Esophagus squamous epithelium (tissue), 5 donors: ENCODE measurements at regions not wholly inside any gene's neighbourhood (a gene's known extent, or its start where the extent isn't known, plus 50 kb on each side); places are given as distances from the start of the nearest gene placed in this dataset.

ENCODE experiments used
- DNase-seq: peaks from one replicate; lab custom pipeline; 2025; lab: John Stamatoyannopoulos, UW
- H3K27ac ChIP-seq, 4 donors: fragments of 200-600 bp; sonication (generic); one replicate each; pipeline ENCODE4 v1.5.1; 2016 to 2019; ENCODE audit warnings: mild to moderate bottlenecking in 1 of 4
- H3K27me3 ChIP-seq, 4 donors: fragments of 200-600 bp; sonication (generic); 1 replicate in 3 of 4; 2 replicates in 1 of 4; pipeline versions ENCODE4 v1.5.1 to v1.6.0; 2017 to 2021; ENCODE audit warnings: antibody characterized with exemption in 1 of 4
- H3K36me3 ChIP-seq, 3 donors: fragments of 200-600 bp; sonication (generic); one replicate each; pipeline ENCODE4 v1.5.1; 2016 to 2019
- H3K4me1 ChIP-seq, 3 donors: fragments of 200-600 bp; sonication (generic); one replicate each; pipeline ENCODE4 v1.5.1; 2017 to 2019
- H3K4me3 ChIP-seq, 4 donors: fragments of 200-600 bp; sonication (generic); 1 replicate in 3 of 4; 2 replicates in 1 of 4; pipeline ENCODE4 v1.5.1; 2016 to 2019; ENCODE audit warnings: mild to moderate bottlenecking in 2 of 4, moderate library complexity in 1 of 4
- H3K9me3 ChIP-seq, 3 donors: fragments of 200-600 bp; sonication (generic); one replicate each; pipeline ENCODE4 v1.5.1; 2016 to 2019
- POLR2A ChIP-seq, 4 donors: fragments of 450-650 bp; IDR thresholded peaks; one replicate each; pipeline ENCODE4 v1.6.1; 2017; ENCODE audit warnings: antibody characterized with exemption in 4 of 4, mild to moderate bottlenecking in 4 of 4, moderate library complexity in 3 of 4
- WGBS, 2 donors: methylation state at CpG; one replicate each; pipeline ENCODE4 v1.1.5; 2018; 5-methylcytosine and 5-hydroxymethylcytosine counted together
- intact Hi-C: fragments of 100-400 bp; cut with DNase I; formaldehyde crosslinking; loops from one replicate; pipeline ENCODE4 v1.15.0; 2022
- TF ChIP-seq, protein P1 (sequence below), 6 experiments: fragments of 450-650 bp in 4 of 6; fragments of 200-600 bp in 2 of 6; sonication (generic) in 2 of 6; IDR thresholded peaks; one replicate each; pipeline ENCODE4 v1.5.1; 2016 to 2019; ENCODE audit warnings: antibody characterized with exemption in 6 of 6, mild to moderate bottlenecking in 4 of 6, moderate library complexity in 4 of 6
- donor health status: DM: yes; HTN: yes; CAD: no.

DNA sequence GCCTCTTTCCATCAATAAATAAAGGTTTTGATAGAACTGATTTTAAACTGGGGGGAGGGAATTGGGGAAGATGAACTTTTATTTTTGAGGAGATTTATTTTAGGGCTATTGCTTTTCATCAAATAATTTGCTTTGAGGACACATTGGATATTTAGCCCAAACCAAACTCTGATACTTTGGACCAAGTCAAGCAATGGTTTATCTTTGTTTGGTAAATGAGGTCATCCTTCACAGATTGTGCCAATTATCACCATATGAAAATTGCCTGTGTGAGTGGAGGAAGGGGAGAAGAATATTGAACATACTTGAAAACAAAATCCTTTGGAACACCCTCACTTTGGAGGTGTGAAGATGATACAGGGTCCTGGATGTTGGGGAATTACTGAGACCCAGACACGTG, 176.9 kb upstream of the CD180 start:
- intact Hi-C loops, result no loop called here
- no peak for DNase-seq
- WGBS, 2 donors, result 75 to 85% methylated on average over 1 of the region's 1 CpG
- no peaks in the 10 kb centered on the region for H3K27me3 ChIP-seq
- peaks cover 0 to 13% (median 0%) of the 10 kb centered on the region in 3 donors for H3K4me1 ChIP-seq
- H3K27ac ChIP-seq, result no peak overlapping the region
- H3K9me3 ChIP-seq, result no peaks in the 10 kb centered on the region
- H3K36me3 ChIP-seq, result no peaks in the 10 kb centered on the region
- H3K4me3 ChIP-seq, result no peak overlapping the region
- TF ChIP-seq, protein P1, sequence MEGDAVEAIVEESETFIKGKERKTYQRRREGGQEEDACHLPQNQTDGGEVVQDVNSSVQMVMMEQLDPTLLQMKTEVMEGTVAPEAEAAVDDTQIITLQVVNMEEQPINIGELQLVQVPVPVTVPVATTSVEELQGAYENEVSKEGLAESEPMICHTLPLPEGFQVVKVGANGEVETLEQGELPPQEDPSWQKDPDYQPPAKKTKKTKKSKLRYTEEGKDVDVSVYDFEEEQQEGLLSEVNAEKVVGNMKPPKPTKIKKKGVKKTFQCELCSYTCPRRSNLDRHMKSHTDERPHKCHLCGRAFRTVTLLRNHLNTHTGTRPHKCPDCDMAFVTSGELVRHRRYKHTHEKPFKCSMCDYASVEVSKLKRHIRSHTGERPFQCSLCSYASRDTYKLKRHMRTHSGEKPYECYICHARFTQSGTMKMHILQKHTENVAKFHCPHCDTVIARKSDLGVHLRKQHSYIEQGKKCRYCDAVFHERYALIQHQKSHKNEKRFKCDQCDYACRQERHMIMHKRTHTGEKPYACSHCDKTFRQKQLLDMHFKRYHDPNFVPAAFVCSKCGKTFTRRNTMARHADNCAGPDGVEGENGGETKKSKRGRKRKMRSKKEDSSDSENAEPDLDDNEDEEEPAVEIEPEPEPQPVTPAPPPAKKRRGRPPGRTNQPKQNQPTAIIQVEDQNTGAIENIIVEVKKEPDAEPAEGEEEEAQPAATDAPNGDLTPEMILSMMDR (IDR thresholded peaks at IDR 0.05), result no peak

DNA sequence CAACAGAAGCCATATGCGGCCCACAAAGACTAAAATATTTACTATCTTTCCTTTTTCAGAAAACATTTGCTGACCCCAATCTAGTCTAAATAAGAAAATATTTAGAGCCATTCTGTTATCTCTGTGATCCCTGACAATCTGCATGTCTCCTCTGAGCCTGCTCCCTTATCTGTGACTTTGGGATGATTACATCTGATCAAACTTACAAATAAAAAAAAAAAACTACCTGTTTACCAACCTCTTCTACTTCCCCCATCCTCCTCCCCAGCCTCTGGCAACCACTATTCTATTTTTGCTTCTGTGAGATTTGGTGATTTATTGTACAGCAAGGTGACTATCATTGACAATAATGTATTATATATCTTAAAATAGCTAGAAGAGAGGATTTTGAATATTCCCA, 176.3 kb upstream of the CD180 start:
- DNase-seq, result no peak
- no peaks in the 10 kb centered on the region for H3K9me3 ChIP-seq
- TF ChIP-seq, protein P1 (IDR thresholded peaks at IDR 0.05), result no peak
- TF ChIP-seq POLR2A (IDR thresholded peaks at IDR 0.05), result no peak
- H3K4me1 ChIP-seq, result peaks cover 0 to 7% (median 0%) of the 10 kb centered on the region in 3 donors
- intact Hi-C loops, result no loop called here
- no peak overlapping the region for H3K27ac ChIP-seq
- H3K4me3 ChIP-seq, result no peak overlapping the region
- 90 to 92% methylated on average over 1 of the region's 1 CpG for WGBS, 2 donors
- no peaks in the 10 kb centered on the region for H3K36me3 ChIP-seq
- no peaks in the 10 kb centered on the region for H3K27me3 ChIP-seq

DNA sequence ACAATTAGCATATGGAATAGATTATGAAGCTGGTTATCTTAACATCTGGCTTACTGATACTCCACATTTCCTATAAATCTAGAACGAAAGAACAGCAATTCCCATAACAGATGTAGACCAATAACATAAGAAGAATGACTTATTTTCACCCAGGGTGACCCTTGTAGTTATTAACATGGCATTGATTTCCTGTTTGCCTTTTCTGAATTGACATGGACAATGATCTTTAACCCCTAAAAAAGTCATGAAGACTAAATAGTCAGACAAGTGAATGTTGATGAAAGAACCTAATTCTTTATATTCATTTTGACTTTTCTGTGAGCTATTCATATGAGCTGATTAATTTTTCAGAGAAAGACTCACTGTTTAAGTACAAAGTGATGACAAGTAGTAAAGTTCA, 175.3 kb upstream of the CD180 start:
- Histone ChIP-seq H3K36me3 (no peaks in the 10 kb centered on the region), H3K4me1 (peaks cover 0 to 2% (median 0%) of the 10 kb centered on the region in 3 donors), H3K9me3 (no peaks in the 10 kb centered on the region), H3K27me3 (no peaks in the 10 kb centered on the region), H3K27ac (no peak overlapping the region), H3K4me3 (no peak overlapping the region)
- DNase-seq, result no peak
- TF ChIP-seq POLR2A (IDR thresholded peaks at IDR 0.05), result no peak
- TF ChIP-seq, protein P1 (IDR thresholded peaks at IDR 0.05), result no peak
- intact Hi-C loops, result no loop called here
- 76 to 80% methylated on average over 1 of the region's 1 CpG for WGBS, 2 donors

DNA sequence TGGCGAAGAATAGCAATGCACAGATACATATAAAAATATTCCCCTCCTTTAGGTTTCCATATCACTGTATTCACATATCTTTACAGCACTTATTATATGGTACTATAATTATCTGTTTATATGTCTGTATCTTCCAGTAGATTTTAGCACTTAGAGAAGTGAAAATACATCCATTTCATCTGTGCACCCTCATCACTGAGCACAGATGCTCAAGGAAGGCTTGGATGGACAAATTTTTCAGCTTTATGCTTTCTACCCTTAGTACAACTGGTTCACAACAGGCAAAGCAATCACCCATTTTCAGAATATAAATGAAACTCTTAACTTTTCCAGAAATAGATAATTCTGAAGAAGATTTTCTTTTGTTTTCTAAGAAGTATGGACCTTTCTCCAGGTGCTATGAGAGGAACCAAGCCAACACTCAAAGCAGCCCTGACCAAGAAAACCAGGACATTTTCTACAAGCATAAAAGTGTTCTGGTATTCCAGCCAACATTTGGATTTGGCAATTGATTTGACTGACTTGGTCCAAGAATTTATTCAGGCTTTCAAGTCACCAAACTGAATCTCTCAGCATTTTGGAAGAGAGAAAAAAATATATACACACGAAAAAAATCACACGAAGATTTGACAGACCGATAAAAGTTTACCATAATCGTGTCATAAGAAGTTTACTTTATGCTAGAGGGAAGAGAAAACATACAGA, 170.2 kb upstream of the CD180 start:
- Histone ChIP-seq H3K27me3 (no peaks in the 10 kb centered on the region), H3K36me3 (no peaks in the 10 kb centered on the region), H3K9me3 (no peaks in the 10 kb centered on the region), H3K27ac (peak overlapping the region in 2 of 4 donors; percentile 9 to 15), H3K4me3 (no peak overlapping the region), H3K4me1 (peaks cover 0 to 11% (median 0%) of the 10 kb centered on the region in 3 donors)
- TF ChIP-seq, protein P1 (IDR thresholded peaks at IDR 0.05), result no peak
- no peak for TF ChIP-seq POLR2A (IDR thresholded peaks at IDR 0.05)
- intact Hi-C loops, result no loop called here
- DNase-seq, result no peak
- WGBS, 2 donors, result 51 to 66% methylated on average over 5 of the region's 5 CpGs

DNA sequence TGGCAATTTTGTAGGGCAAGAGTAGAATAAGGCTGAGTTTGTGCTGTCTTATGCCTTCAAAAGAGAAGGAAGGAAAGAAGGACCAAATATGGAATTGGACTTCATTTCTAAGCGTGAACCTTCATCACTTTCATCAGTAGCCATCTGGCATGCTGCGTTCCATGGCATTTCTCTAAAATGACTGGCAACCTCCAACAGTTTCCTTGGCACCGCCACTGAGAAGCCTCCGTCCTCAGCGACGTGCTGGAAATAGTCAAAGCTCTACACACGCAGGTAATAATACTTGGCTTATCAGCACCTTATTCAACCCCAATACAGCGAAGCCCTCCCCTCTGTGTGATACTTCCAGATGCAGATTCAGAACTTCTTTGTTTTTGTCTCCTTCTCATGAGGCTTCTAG, 169.7 kb upstream of the CD180 start:
- Histone ChIP-seq H3K4me3 (no peak overlapping the region), H3K36me3 (no peaks in the 10 kb centered on the region), H3K27ac (peak overlapping the region in 1 of 4 donors; percentile 46), H3K27me3 (no peaks in the 10 kb centered on the region), H3K9me3 (no peaks in the 10 kb centered on the region), H3K4me1 (peaks cover 0 to 14% (median 0%) of the 10 kb centered on the region in 3 donors)
- intact Hi-C loops, result no loop called here
- 64 to 67% methylated on average over 8 of the region's 8 CpGs for WGBS, 2 donors
- TF ChIP-seq, protein P1 (IDR thresholded peaks at IDR 0.05), result no peak
- TF ChIP-seq POLR2A (IDR thresholded peaks at IDR 0.05), result no peak
- DNase-seq, result no peak
